Ovary (tissue), 7 donors: ENCODE measurements at regions not wholly inside any gene's neighbourhood (a gene's known extent, or its start where the extent isn't known, plus 50 kb on each side); places are given as distances from the start of the nearest gene placed in this dataset.
A peak's percentile ranks its signal among the peaks of the same experiment; 100 is the strongest.

Source experiments
- DNase-seq, 5 donors: peaks; one replicate each; pipeline ENCODE4 v3.0.0-alpha.2; 2019 to 2020
- H3K27ac ChIP-seq, 2 donors: fragments of 200-600 bp; one replicate each; pipeline versions ENCODE4 v1.5.1 to v1.8.0; 2019 to 2022
- H3K27me3 ChIP-seq: fragments of 200-600 bp; one replicate; pipeline ENCODE4 v1.8.0; 2022
- H3K36me3 ChIP-seq: fragments of 200-600 bp; sonication (generic); one replicate; pipeline ENCODE4 v1.5.1; 2019
- H3K4me1 ChIP-seq: one replicate; pipeline ENCODE4 v1.8.1; 2013; ENCODE audit warnings: mild to moderate bottlenecking, moderate library complexity; ENCODE audit not compliant: insufficient read depth
- H3K4me3 ChIP-seq: fragments of 200-600 bp; sonication (generic); one replicate; pipeline ENCODE4 v1.5.1; 2017
- H3K9me3 ChIP-seq, 2 donors: fragments of 200-600 bp in 1 of 2; sonication (generic) in 1 of 2; one replicate each; pipeline versions ENCODE4 v1.5.1 to v1.8.1; 2013 to 2019; ENCODE audit warnings: mild to moderate bottlenecking in 1 of 2, moderate library complexity in 1 of 2
- EP300 ChIP-seq: sonication (generic); formaldehyde crosslinking; IDR thresholded peaks from one replicate; pipeline ENCODE4 v1.6.1; 2017; ENCODE audit warnings: antibody characterized with exemption
- POLR2A ChIP-seq: fragments of 450-650 bp; IDR thresholded peaks from one replicate; pipeline ENCODE4 v1.6.1; 2017; ENCODE audit warnings: antibody characterized with exemption, mild to moderate bottlenecking, moderate library complexity
- WGBS, 3 donors: extraction: QIAGEN DNeasy Blood & Tissue Kit in 1 of 3; methylation state at CpG; one replicate each; pipeline versions ENCODE4 v1.1.5 to v1.1.7; 2013 to 2017; 5-methylcytosine and 5-hydroxymethylcytosine counted together
- intact Hi-C, 4 donors: fragments of 100-400 bp; cut with DNase I; formaldehyde crosslinking; loops; one replicate each; pipeline versions ENCODE4 v1.11.0 to v1.15.1; 2022 to 2023
- TF ChIP-seq, protein P1 (sequence below), 3 donors: fragments of 450-650 bp in 2 of 3; fragments of 200-600 bp in 1 of 3; IDR thresholded peaks; one replicate each; pipeline versions ENCODE4 v1.5.1 to v1.8.0; 2016 to 2022; ENCODE audit warnings: antibody characterized with exemption in 3 of 3, mild to moderate bottlenecking in 1 of 3
- donor health status: DM: no; HTN: no; CAD: no; lungs with moderate emphysema.
- donor health status: DM: no; HTN: no; CAD: no.
- donor health status: Bipolar disorder and iron deficiency.
- donor health status: DM: no; HTN: no; CAD: no.
- donor health status: DM: yes; HTN: yes; CAD: no.

GRCh38 chr2:12120281-12121150, 374.1 kb downstream of the LPIN1 start:
- Histone ChIP-seq H3K36me3 (no peaks in the 10 kb centered on the region), H3K4me1 (no peaks in the 10 kb centered on the region), H3K27me3 (no peaks in the 10 kb centered on the region), H3K4me3 (no peak overlapping the region), H3K27ac (no peak overlapping the region), H3K9me3 (no peaks in the 10 kb centered on the region)
- TF ChIP-seq, protein P1, sequence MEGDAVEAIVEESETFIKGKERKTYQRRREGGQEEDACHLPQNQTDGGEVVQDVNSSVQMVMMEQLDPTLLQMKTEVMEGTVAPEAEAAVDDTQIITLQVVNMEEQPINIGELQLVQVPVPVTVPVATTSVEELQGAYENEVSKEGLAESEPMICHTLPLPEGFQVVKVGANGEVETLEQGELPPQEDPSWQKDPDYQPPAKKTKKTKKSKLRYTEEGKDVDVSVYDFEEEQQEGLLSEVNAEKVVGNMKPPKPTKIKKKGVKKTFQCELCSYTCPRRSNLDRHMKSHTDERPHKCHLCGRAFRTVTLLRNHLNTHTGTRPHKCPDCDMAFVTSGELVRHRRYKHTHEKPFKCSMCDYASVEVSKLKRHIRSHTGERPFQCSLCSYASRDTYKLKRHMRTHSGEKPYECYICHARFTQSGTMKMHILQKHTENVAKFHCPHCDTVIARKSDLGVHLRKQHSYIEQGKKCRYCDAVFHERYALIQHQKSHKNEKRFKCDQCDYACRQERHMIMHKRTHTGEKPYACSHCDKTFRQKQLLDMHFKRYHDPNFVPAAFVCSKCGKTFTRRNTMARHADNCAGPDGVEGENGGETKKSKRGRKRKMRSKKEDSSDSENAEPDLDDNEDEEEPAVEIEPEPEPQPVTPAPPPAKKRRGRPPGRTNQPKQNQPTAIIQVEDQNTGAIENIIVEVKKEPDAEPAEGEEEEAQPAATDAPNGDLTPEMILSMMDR (IDR thresholded peaks at IDR 0.05), result no peak
- no peak for TF ChIP-seq EP300
- no peak for TF ChIP-seq POLR2A
- 79 to 80% (median 79%) methylated on average over 7 of the region's 7 CpGs for WGBS, 3 donors
- no peak for DNase-seq
- intact Hi-C loops, result no loop called here

- intact Hi-C loops, result no loop called here
These were observed 378.4 kb downstream of the LPIN1 start for GRCh38 chr2:12124790-12125189.

DNA sequence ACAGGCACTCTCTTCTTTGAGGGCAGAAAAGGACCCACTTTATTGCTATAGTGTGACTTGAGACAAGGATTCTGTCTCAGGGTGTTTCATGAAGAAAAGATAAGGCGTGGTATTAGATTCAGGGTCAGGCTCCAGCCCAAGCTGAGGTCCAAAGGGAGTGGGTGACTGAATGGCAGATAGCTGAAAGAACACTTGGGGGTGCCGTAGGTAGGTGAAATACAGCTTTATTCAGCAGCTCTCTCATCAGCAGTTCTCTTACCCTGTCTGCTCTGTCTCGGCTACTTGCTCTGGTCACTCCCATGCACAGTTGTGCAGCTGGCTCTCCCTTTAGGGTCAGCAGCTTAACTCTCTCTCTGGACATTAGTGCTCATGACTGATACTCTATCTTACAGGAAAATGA, 379.9 kb downstream of the LPIN1 start:
- WGBS, 3 donors, result 80 to 86% (median 81%) methylated on average over 3 of the region's 3 CpGs
- Histone ChIP-seq H3K27me3 (no peaks in the 10 kb centered on the region), H3K4me3 (no peak overlapping the region), H3K9me3 (no peaks in the 10 kb centered on the region), H3K27ac (no peak overlapping the region), H3K4me1 (no peaks in the 10 kb centered on the region), H3K36me3 (no peaks in the 10 kb centered on the region)
- no peak for TF ChIP-seq EP300
- TF ChIP-seq, protein P1 (IDR thresholded peaks at IDR 0.05), result no peak
- no peak for DNase-seq
- intact Hi-C loops, result no loop called here

More at GRCh38 chr2:12124790-12125189, 378.4 kb downstream of the LPIN1 start:
- no peak for DNase-seq
- Histone ChIP-seq H3K4me3 (no peak overlapping the region), H3K4me1 (no peaks in the 10 kb centered on the region), H3K27me3 (no peaks in the 10 kb centered on the region), H3K36me3 (no peaks in the 10 kb centered on the region), H3K9me3 (no peaks in the 10 kb centered on the region), H3K27ac (no peak overlapping the region)
- TF ChIP-seq EP300, result no peak
- 91 to 99% (median 97%) methylated on average over 1 of the region's 1 CpG for WGBS, 3 donors

- H3K27ac ChIP-seq, result no peak overlapping the region
- H3K27me3 ChIP-seq, result no peaks in the 10 kb centered on the region
- intact Hi-C loops, result no loop called here
- 87 to 95% (median 89%) methylated on average over 2 of the region's 2 CpGs for WGBS, 3 donors
- TF ChIP-seq, protein P1 (IDR thresholded peaks at IDR 0.05), result no peak
- no peak for TF ChIP-seq POLR2A
- no peak for TF ChIP-seq EP300
- DNase-seq, result no peak
- no peaks in the 10 kb centered on the region for H3K9me3 ChIP-seq
- no peak overlapping the region for H3K4me3 ChIP-seq
- peaks cover 2% of the 10 kb centered on the region for H3K4me1 ChIP-seq
- H3K36me3 ChIP-seq, result no peaks in the 10 kb centered on the region
These were observed 381.2 kb downstream of the LPIN1 start for GRCh38 chr2:12127638-12128037.

GRCh38 chr2:12131975-12132374, 385.5 kb downstream of the LPIN1 start:
- Histone ChIP-seq H3K4me1 (peaks cover 2% of the 10 kb centered on the region), H3K4me3 (no peak overlapping the region), H3K27me3 (no peaks in the 10 kb centered on the region), H3K9me3 (no peaks in the 10 kb centered on the region), H3K36me3 (no peaks in the 10 kb centered on the region), H3K27ac (peak overlapping the region in 1 of 2 donors; percentile 19)
- 11 to 19% (median 16%) methylated on average over 3 of the region's 3 CpGs for WGBS, 3 donors
- DNase-seq, result no peak
- TF ChIP-seq POLR2A (no peak), EP300 (no peak)
- TF ChIP-seq, protein P1 (IDR thresholded peaks at IDR 0.05), result no peak
- intact Hi-C loops, result no loop called here
